ENCODE measurements at regions not wholly inside any gene's neighbourhood (a gene's known extent, or its start where the extent isn't known, plus 50 kb on each side); places are given as distances from the start of the nearest gene placed in this dataset.

- no peak for TF ChIP-seq CTCF (conservative IDR thresholded peaks at IDR 0.05)
- H3K27ac ChIP-seq = no peak overlapping the region
Measured at GRCh38 chr12:127899971-127900370, 367.0 kb upstream of the TMEM132C start.

- no peak overlapping the region for H3K27ac ChIP-seq
- no peak for TF ChIP-seq CTCF (conservative IDR thresholded peaks at IDR 0.05)
Measured at GRCh38 chr12:127900386-127900785, 366.6 kb upstream of the TMEM132C start.

GRCh38 chr12:127903146-127903545 lies 363.8 kb upstream of the TMEM132C start:
- no peak overlapping the region for H3K27ac ChIP-seq
- TF ChIP-seq CTCF (conservative IDR thresholded peaks at IDR 0.05) = no peak

- no peak for TF ChIP-seq CTCF (conservative IDR thresholded peaks at IDR 0.05)
- H3K27ac ChIP-seq = no peak overlapping the region
Measured at GRCh38 chr12:127909041-127909440, 357.9 kb upstream of the TMEM132C start.

GRCh38 chr12:127911291-127911690 lies 355.7 kb upstream of the TMEM132C start:
- no peak for TF ChIP-seq CTCF (conservative IDR thresholded peaks at IDR 0.05)
- H3K27ac ChIP-seq = no peak overlapping the region

- no peak for TF ChIP-seq CTCF (conservative IDR thresholded peaks at IDR 0.05)
- H3K27ac ChIP-seq = no peak overlapping the region
Measured at GRCh38 chr12:127912035-127912665, 354.8 kb upstream of the TMEM132C start.

- no peak overlapping the region for H3K27ac ChIP-seq
- TF ChIP-seq CTCF (conservative IDR thresholded peaks at IDR 0.05) = no peak
Measured at GRCh38 chr12:127923501-127923900, 343.5 kb upstream of the TMEM132C start.

Data from VCaP (cell line).